ENCODE measurements at regions not wholly inside any gene's neighbourhood (a gene's known extent, or its start where the extent isn't known, plus 50 kb on each side); places are given as distances from the start of the nearest gene placed in this dataset.

DNA sequence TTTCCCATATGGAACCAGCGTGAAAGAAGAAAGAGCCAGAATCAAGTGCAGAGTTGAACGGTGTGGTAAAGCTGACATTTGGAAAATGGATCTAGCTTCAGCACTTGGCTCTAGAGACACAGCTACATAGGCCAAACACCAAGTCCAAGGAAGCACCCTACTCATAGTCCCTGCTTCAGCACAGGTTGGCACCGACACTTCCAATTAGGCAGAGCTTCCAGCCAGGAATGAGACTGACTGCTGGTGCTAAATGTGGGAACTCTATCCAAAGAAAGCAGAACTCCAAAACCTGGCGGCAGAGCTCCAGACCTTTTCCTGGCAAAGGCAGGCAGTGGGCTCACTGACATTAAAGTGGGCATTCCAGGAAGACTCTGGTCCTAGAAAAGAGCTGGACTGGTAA lies 125.4 kb upstream of the CTNNA2 start:
- Histone ChIP-seq H3K79me2 (ENCODE audit: control insufficient read depth, insufficient read depth, low read length) (no peaks in the 10 kb centered on the region), H3K9me3 (ENCODE audit: control insufficient read depth, low read depth, low read length) (no peaks in the 10 kb centered on the region), H3K4me1 (ENCODE audit: control insufficient read depth, extremely low read depth, insufficient read depth, low read length) (no peaks in the 10 kb centered on the region), H3K36me3 (ENCODE audit: control insufficient read depth in 2 of 2, extremely low read depth in 1 of 2, insufficient read depth in 2 of 2, low read length in 2 of 2) (no peaks in the 10 kb centered on the region), H3K27me3 (ENCODE audit: control insufficient read depth, extremely low read depth, insufficient read depth, low read length) (no peaks in the 10 kb centered on the region), H3K9me1 (ENCODE audit: control insufficient read depth, extremely low read depth, insufficient read depth, low read length) (no peaks in the 10 kb centered on the region), H4K20me1 (ENCODE audit: control insufficient read depth, extremely low read depth, insufficient read depth, low read length) (no peaks in the 10 kb centered on the region), H2AFZ (ENCODE audit: control insufficient read depth, low read length) (no peak overlapping the region), H3K9ac (ENCODE audit: control insufficient read depth, extremely low read depth, insufficient read depth, low read length) (no peak overlapping the region), H3K27ac (ENCODE audit: control insufficient read depth, insufficient read depth, low read length) (no peak overlapping the region), H3K4me2 (ENCODE audit: control insufficient read depth, extremely low read depth, insufficient read depth, low read depth, low read length) (no peak overlapping the region), H3K4me3 (ENCODE audit: control insufficient read depth in 2 of 3, extremely low read depth in 1 of 3, insufficient read depth in 2 of 3, low read depth in 1 of 3, low read length in 3 of 3) (no peak overlapping the region)
- FAIRE-seq: no peak
- TF ChIP-seq, protein P1, sequence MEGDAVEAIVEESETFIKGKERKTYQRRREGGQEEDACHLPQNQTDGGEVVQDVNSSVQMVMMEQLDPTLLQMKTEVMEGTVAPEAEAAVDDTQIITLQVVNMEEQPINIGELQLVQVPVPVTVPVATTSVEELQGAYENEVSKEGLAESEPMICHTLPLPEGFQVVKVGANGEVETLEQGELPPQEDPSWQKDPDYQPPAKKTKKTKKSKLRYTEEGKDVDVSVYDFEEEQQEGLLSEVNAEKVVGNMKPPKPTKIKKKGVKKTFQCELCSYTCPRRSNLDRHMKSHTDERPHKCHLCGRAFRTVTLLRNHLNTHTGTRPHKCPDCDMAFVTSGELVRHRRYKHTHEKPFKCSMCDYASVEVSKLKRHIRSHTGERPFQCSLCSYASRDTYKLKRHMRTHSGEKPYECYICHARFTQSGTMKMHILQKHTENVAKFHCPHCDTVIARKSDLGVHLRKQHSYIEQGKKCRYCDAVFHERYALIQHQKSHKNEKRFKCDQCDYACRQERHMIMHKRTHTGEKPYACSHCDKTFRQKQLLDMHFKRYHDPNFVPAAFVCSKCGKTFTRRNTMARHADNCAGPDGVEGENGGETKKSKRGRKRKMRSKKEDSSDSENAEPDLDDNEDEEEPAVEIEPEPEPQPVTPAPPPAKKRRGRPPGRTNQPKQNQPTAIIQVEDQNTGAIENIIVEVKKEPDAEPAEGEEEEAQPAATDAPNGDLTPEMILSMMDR (optimal IDR thresholded peaks at IDR 0.05 in 1 of 3, IDR thresholded peaks at IDR 0.05 in 1 of 3, conservative IDR thresholded peaks at IDR 0.05 in 1 of 3; ENCODE audit: extremely low read depth in 1 of 3, insufficient read depth in 2 of 3, low read length in 3 of 3): no peak
- TF ChIP-seq EZH2 (IDR thresholded peaks at IDR 0.05; ENCODE audit: low read length): no peak
- no peak for DNase-seq (ENCODE audit: low read depth, low spot score)
- dilution Hi-C loops (cut with MboI; ENCODE audit: extremely low pct_ligation_motif_present, low sequenced_read_pairs): no loop called here

GRCh38 chr2:79383681-79384080 lies 129.2 kb upstream of the CTNNA2 start:
- no peak for TF ChIP-seq EZH2 (IDR thresholded peaks at IDR 0.05; ENCODE audit: low read length)
- TF ChIP-seq, protein P1 (optimal IDR thresholded peaks at IDR 0.05 in 1 of 3, IDR thresholded peaks at IDR 0.05 in 1 of 3, conservative IDR thresholded peaks at IDR 0.05 in 1 of 3; ENCODE audit: extremely low read depth in 1 of 3, insufficient read depth in 2 of 3, low read length in 3 of 3): no peak
- Histone ChIP-seq H3K9me3 (ENCODE audit: control insufficient read depth, low read depth, low read length) (no peaks in the 10 kb centered on the region), H3K4me3 (ENCODE audit: control insufficient read depth in 2 of 3, extremely low read depth in 1 of 3, insufficient read depth in 2 of 3, low read depth in 1 of 3, low read length in 3 of 3) (no peak overlapping the region), H3K4me1 (ENCODE audit: control insufficient read depth, extremely low read depth, insufficient read depth, low read length) (no peaks in the 10 kb centered on the region), H2AFZ (ENCODE audit: control insufficient read depth, low read length) (no peak overlapping the region), H3K79me2 (ENCODE audit: control insufficient read depth, insufficient read depth, low read length) (no peaks in the 10 kb centered on the region), H3K9me1 (ENCODE audit: control insufficient read depth, extremely low read depth, insufficient read depth, low read length) (no peaks in the 10 kb centered on the region), H3K36me3 (ENCODE audit: control insufficient read depth in 2 of 2, extremely low read depth in 1 of 2, insufficient read depth in 2 of 2, low read length in 2 of 2) (no peaks in the 10 kb centered on the region), H3K27me3 (ENCODE audit: control insufficient read depth, extremely low read depth, insufficient read depth, low read length) (no peaks in the 10 kb centered on the region), H3K4me2 (ENCODE audit: control insufficient read depth, extremely low read depth, insufficient read depth, low read depth, low read length) (no peak overlapping the region), H3K27ac (ENCODE audit: control insufficient read depth, insufficient read depth, low read length) (no peak overlapping the region), H3K9ac (ENCODE audit: control insufficient read depth, extremely low read depth, insufficient read depth, low read length) (no peak overlapping the region), H4K20me1 (ENCODE audit: control insufficient read depth, extremely low read depth, insufficient read depth, low read length) (no peaks in the 10 kb centered on the region)
- FAIRE-seq (no peak), DNase-seq (ENCODE audit: low read depth, low spot score) (no peak)
- dilution Hi-C loops (cut with MboI; ENCODE audit: extremely low pct_ligation_motif_present, low sequenced_read_pairs): no loop called here

Measured in keratinocyte (primary cell).